ENCODE measurements at regions not wholly inside any gene's neighbourhood (a gene's known extent, or its start where the extent isn't known, plus 50 kb on each side); places are given as distances from the start of the nearest gene placed in this dataset.

GRCh38 chr2:157159221-157159934, 98.1 kb upstream of the GALNT5 start:
- H3K4me2 ChIP-seq (ENCODE audit: low read depth, low read length, poor library complexity, severe bottlenecking), result no peak overlapping the region
- no peaks in the 10 kb centered on the region for H3K9me3 ChIP-seq (ENCODE audit: insufficient read depth, low read length)
- no peak overlapping the region for H3K9ac ChIP-seq (ENCODE audit: low read length)
- TF ChIP-seq CTCF (IDR thresholded peaks at IDR 0.05; ENCODE audit: insufficient read depth, low read length, poor library complexity, severe bottlenecking) (no peak), EZH2phosphoT487 (conservative IDR thresholded peaks at IDR 0.05; ENCODE audit: low read length) (no peak)
- no peaks in the 10 kb centered on the region for H3F3A ChIP-seq (ENCODE audit: insufficient read depth)
- no peaks in the 10 kb centered on the region for H4K20me1 ChIP-seq (ENCODE audit: low read depth, low read length)
- no peaks in the 10 kb centered on the region for H3K9me2 ChIP-seq (replicated peaks; ENCODE audit: insufficient read depth, low read length)
- no peaks in the 10 kb centered on the region for H3K79me2 ChIP-seq (ENCODE audit: insufficient read depth, low read length)
- no peak overlapping the region for H3K4me3 ChIP-seq (ENCODE audit: insufficient read depth, low read length, poor library complexity, severe bottlenecking)
- no peak overlapping the region for H2AFZ ChIP-seq (ENCODE audit: low read depth, low read length, severe bottlenecking)
- H3K27ac ChIP-seq (ENCODE audit: low read depth, low read length), result no peak overlapping the region
- no peaks in the 10 kb centered on the region for H3K27me3 ChIP-seq (ENCODE audit: low read length)
- no peaks in the 10 kb centered on the region for H3K36me3 ChIP-seq (ENCODE audit: low read length)

- Histone ChIP-seq H3K9me3 (ENCODE audit: insufficient read depth, low read length) (no peaks in the 10 kb centered on the region), H3F3A (ENCODE audit: insufficient read depth) (no peaks in the 10 kb centered on the region), H3K79me2 (ENCODE audit: insufficient read depth, low read length) (no peaks in the 10 kb centered on the region), H3K9ac (ENCODE audit: low read length) (no peak overlapping the region), H3K36me3 (ENCODE audit: low read length) (no peaks in the 10 kb centered on the region), H2AFZ (ENCODE audit: low read depth, low read length, severe bottlenecking) (no peak overlapping the region), H3K4me3 (ENCODE audit: insufficient read depth, low read length, poor library complexity, severe bottlenecking) (no peak overlapping the region), H3K27me3 (ENCODE audit: low read length) (no peaks in the 10 kb centered on the region), H4K20me1 (ENCODE audit: low read depth, low read length) (no peaks in the 10 kb centered on the region), H3K4me2 (ENCODE audit: low read depth, low read length, poor library complexity, severe bottlenecking) (no peak overlapping the region), H3K27ac (ENCODE audit: low read depth, low read length) (no peak overlapping the region), H3K9me2 (replicated peaks; ENCODE audit: insufficient read depth, low read length) (no peaks in the 10 kb centered on the region)
- no peak for TF ChIP-seq CTCF (IDR thresholded peaks at IDR 0.05; ENCODE audit: insufficient read depth, low read length, poor library complexity, severe bottlenecking)
- TF ChIP-seq EZH2phosphoT487 (conservative IDR thresholded peaks at IDR 0.05; ENCODE audit: low read length), result no peak
Observed at GRCh38 chr2:157160111-157160510, 97.4 kb upstream of the GALNT5 start.

- Histone ChIP-seq H3K36me3 (ENCODE audit: low read length) (no peaks in the 10 kb centered on the region), H3K4me3 (ENCODE audit: insufficient read depth, low read length, poor library complexity, severe bottlenecking) (no peak overlapping the region), H3K27ac (ENCODE audit: low read depth, low read length) (no peak overlapping the region), H3K9ac (ENCODE audit: low read length) (no peak overlapping the region), H3K79me2 (ENCODE audit: insufficient read depth, low read length) (no peaks in the 10 kb centered on the region), H2AFZ (ENCODE audit: low read depth, low read length, severe bottlenecking) (no peak overlapping the region), H3K27me3 (ENCODE audit: low read length) (no peaks in the 10 kb centered on the region), H3K4me2 (ENCODE audit: low read depth, low read length, poor library complexity, severe bottlenecking) (no peak overlapping the region), H3F3A (ENCODE audit: insufficient read depth) (no peaks in the 10 kb centered on the region), H3K9me3 (ENCODE audit: insufficient read depth, low read length) (no peaks in the 10 kb centered on the region), H3K9me2 (replicated peaks; ENCODE audit: insufficient read depth, low read length) (no peaks in the 10 kb centered on the region), H4K20me1 (ENCODE audit: low read depth, low read length) (no peaks in the 10 kb centered on the region)
- TF ChIP-seq EZH2phosphoT487 (conservative IDR thresholded peaks at IDR 0.05; ENCODE audit: low read length) (no peak), CTCF (IDR thresholded peaks at IDR 0.05; ENCODE audit: insufficient read depth, low read length, poor library complexity, severe bottlenecking) (no peak)
Observed at GRCh38 chr2:157164370-157164769, 93.1 kb upstream of the GALNT5 start.

Measured in SU-DHL-6 (cell line).